HG03457 (cell line): ENCODE measurements at regions not wholly inside any gene's neighbourhood (a gene's known extent, or its start where the extent isn't known, plus 50 kb on each side); places are given as distances from the start of the nearest gene placed in this dataset.

Experiments used
- ATAC-seq: cut with Tn5 transposase; IDR thresholded peaks from one replicate; pipeline ENCODE4 v1.9.1; 2021; ENCODE audit warnings: moderate number of reproducible peaks; ENCODE audit not compliant: unreplicated experiment

DNA sequence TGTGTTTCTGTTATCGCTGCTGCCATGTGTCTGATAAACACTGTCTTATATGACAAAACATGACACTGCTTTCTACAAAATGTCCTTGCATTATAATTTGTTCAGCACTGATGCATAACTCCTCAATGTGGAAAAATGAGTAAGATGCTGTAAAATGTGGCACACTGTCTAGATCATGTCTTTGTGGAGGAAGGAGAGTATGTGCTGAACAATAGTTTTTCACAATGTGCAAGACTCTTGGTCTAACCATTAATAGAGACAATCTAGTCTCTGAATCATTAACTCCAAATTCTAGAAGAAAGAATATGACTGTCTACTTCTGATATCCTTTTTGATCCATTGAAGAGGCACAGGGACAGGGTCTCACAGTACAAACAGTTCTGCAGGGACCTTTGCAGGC is 127.9 kb upstream of the RARB start:
- ATAC-seq, result no peak

DNA sequence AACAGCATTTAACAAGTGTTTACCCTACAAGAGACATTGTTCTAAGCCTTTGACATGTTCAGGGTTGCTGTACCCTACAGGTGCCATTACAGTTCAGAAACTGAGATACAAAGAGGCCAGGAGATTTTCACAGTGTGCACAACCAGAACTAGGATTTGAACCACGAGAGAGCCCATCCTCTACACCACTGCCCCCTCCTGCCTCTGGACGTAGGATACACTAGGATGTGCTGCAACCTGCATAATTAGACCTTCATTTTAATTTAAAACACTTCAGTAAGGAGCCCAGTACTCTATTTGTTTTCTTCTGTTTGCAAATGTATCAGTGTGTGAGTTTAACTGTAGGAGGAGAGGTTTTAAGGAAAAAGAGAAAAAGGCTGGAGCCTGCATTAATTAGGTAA is 123.1 kb upstream of the RARB start:
- no peak for ATAC-seq

DNA sequence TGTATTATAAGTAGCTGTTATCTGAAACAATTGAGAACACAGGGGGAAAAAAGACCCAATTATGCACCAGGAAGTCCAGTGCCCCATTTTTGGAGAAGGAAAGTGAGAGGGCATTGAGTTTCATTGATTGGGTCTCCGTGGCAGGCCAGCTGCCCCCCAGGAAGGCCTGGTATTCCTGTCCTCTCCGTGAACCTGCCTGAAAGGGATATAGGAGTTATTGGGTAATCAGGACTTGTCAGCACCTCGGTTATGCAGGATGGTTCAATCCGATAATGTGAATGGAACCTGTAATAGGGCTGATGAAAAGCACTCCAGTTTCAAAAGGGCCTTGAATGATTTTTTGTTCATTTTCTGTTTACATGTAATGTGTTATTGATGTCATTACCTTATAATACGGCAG is 122.0 kb upstream of the RARB start:
- ATAC-seq, result no peak

DNA sequence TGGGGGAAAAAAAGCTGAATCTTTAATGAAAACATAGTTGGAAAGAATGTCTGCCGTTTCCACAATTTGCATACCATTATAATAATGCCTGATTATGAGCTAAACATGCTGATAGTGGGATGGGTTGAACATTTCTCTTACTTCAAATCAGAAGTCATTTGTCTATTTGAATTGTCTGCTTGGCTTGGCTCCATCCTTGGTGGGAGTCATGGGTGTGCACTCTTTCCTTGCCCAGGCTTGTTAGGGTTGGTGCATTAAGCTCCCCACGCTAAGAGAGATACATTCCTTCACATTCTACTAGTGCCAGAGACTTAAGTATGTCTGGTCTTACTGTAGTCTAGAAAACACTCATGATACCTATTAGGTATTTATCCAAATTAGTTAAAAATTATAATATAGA is 121.4 kb upstream of the RARB start:
- no peak for ATAC-seq

DNA sequence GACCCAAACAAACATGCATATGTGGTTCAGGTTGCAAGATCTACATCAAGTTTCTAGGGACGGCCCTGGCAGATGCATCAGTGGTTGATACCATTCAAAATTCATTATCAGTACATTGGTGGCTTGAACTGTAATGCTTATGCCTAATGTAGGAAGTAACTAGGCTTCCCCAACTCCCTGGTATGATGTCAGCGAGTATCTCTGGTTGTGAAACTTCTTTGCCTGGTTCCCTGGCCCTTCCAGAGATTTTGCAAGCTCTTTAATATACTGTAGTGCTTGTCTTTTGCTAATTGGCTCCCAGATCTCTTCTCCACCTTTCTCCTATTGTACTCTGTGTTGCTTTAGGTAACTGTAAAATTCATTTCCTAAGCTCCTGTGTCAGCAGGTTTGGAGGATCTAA is 114.8 kb upstream of the RARB start:
- ATAC-seq, result no peak

DNA sequence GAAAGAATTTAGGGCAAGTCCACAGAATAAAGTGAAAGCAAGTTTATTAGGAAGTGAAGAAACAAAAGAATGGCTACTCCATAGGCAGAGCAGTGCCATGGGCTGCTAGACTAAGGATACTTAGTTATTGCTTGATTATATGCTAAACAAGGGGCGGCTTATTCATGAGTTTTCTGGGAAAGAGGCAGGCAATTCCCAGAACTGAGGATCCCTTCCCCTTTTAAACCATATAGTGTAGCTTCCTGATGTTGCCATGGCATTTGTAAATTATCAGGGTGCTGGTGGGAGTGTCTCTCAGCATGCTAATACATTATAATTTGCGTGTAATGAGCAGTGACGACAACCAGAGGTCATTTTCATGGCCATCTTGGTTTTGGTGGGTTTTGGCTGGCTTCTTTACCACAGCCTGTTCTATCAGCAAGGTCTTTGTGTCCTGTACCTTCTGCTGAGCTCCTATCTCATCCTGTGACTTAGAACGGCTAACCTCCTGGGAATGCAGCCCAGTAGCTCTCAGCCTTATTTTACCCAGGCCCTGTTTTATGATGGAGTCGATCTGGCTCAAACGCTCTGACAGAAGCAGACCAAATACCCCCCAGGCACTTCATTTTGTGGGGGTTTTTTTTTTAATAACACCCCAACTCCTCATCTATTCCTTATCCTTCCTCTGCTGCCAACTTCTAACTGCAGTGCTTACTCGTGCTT is 103.0 kb upstream of the RARB start:
- ATAC-seq, result no peak

DNA sequence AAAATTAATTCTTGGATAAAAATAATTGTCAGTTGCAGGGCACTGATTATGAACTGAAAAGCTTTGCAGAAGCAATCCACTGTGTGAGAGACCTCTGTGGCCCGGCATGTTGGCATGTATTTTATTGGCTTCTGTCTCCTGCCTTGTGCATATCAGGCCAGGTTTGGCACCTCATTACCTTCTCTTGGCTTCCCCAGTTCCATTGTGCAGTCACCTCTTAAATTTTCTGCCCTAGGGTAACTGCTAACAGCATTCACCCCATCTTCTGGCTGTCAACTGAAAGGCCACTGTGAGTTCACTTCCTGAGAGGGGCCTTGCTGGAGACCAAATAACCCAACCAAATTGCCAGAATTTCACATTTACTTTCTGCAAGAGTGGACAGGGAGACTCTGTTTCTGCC is 92.7 kb upstream of the RARB start:
- ATAC-seq, result no peak

DNA sequence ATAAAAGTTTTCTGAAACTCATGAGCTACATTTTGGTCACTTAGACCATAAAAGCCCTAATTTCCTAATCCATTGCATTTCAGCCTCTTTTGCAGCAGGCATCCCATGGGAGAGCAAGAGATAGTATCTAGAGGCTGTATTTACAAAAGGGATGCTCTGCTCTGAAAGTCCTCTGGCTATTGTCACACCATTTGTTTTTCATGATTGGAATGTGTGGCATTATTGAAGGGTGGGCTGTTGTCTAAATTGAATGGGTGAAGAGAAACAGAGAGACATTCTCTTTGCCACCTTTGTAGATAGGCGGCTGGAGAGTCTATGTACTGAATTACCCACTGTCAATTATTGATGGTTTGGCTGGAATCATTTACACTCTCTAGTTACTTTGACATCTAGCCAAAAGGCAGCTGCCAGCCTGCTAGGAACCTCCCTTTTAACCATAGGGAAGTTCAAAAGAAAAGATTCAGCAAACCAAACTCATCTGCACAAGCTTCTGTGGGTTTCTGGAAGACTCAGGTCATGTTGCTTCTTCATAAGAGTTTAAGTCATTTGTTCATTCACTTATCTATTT is 89.8 kb upstream of the RARB start:
- no peak for ATAC-seq

DNA sequence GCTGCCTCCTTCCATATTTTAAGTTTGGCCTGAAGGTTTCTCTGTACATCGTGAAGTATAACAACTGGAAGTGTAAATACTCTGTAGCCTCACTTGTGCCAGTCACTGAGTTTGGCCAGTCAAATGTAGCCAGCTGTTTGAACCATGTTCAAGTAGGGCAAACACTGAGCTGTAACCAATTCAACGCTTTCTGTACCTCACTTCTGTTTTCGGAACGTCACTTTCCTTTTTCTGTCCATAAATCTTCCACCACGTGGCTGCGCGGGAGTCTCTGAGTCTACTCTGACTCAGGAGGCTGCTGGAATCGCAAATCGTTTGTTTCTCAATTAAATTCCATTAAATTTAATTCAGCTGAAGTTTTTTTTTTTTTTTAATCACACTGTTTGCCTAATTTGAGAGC is 88.8 kb upstream of the RARB start:
- ATAC-seq, result no peak

DNA sequence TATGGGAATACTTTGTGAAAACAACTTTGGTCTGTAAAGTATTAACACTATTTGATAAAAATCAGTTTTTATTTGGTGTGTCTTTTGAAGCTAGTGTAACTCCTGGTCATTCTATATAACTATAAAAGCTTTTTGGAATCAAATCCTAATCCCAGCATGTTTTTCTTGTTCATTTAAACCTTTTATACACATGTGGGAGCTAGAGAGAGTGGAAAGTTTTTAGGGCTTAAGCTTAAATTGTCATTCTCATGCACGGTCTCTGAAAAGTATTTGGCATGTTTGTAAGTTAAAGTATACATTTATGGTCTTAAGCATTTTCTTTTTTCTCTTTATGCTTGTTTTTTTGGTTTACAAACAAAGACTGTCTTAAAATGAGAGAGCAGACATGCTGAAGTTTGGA is 83.4 kb upstream of the RARB start:
- ATAC-seq, result no peak

DNA sequence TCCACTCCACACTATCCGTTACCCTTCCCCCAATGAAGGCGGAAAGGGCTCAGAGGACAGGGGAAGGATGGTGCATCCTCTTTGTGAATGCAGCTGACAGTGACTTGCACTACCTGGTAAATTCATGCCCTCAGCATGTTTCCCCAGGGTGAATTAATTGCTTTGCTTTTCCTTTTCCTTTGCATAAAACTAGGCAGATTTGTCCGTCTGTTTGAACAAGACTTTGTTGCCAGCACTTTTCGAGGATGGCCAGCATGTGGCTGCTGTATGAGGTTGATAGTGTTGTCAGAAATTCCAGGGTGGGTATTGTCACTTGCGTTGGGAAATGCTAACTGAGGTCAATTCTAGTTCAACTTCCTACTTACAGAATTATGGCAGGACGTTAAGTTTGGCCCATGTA is 79.0 kb upstream of the RARB start:
- no peak for ATAC-seq

DNA sequence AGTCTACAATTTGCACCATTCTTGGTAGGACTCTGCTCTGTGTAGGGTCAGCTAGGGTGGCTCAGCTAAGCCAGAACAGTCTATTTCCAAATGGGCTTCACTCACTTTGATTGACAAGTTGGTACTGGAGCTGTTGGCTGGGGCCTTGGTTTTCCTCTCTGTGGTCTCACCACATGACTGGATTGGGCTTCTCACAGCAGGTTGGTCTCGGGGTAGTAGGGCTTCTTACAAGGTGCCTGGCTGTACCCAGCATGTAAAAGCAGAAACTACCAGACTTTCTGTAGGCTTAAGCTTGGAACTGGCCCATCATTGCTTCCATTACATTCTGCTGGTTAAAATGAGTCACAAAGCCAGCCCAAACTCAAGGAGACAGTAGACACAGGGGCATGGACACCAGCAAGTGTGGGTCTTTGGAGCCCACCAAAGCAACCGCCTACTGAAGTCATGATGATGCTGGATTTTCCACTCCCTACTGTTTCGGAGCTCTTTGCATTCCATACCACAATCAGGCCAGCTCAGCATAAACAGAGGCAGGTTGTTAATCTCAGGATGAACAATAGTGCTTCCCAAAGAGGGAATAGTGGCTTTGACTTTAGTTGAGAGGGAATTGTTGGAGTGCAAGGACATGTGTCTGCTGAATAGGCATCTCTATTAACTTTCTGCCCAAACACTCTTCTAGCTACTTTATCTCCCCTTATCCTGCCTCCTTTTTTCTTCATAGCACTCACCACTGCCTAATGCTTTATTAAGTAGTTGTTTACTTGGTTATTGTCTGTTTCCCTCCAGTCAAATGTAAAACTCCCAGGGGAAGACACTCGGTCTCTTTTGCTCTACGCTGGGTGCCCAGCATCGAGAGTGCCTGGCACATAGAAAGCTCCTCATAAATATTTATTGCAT is 78.0 kb upstream of the RARB start:
- ATAC-seq, result no peak

DNA sequence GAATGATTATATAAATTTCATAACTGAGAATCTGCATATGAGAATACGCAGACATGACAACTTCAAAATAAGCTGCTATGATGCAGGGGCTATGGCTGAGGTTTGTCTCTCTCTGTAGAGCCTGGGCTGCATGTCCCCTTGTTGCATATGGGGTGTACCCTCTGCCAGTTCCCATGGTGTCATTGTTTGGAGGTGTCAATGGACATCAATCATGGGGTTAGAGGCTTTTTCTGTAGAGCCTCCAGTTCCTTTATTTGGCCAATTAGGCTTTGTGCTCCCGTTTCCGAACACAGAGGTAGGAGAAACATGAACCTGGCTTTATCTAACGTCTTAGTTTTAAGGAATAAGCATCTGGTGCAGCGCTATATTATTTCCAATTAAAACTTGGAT is 77.3 kb upstream of the RARB start:
- no peak for ATAC-seq

DNA sequence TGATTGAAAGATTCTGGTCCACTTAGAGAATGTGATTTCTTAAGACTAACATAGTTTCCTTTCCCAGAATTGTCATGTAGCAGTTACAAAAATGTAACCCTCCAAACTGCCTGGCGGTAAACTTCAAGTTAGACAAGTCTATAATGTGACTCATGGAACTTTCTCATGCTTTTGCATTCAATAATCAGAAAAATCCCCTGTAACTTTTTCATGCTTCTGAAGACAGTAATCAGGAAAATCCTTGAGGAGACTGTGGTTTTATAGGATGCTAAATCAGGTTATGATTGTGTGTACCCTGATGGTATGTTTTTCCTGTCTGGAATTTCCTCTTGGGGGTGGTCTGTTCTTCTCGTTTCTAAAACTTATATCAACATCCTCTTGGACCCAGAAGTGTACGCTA is 74.0 kb upstream of the RARB start:
- no peak for ATAC-seq

DNA sequence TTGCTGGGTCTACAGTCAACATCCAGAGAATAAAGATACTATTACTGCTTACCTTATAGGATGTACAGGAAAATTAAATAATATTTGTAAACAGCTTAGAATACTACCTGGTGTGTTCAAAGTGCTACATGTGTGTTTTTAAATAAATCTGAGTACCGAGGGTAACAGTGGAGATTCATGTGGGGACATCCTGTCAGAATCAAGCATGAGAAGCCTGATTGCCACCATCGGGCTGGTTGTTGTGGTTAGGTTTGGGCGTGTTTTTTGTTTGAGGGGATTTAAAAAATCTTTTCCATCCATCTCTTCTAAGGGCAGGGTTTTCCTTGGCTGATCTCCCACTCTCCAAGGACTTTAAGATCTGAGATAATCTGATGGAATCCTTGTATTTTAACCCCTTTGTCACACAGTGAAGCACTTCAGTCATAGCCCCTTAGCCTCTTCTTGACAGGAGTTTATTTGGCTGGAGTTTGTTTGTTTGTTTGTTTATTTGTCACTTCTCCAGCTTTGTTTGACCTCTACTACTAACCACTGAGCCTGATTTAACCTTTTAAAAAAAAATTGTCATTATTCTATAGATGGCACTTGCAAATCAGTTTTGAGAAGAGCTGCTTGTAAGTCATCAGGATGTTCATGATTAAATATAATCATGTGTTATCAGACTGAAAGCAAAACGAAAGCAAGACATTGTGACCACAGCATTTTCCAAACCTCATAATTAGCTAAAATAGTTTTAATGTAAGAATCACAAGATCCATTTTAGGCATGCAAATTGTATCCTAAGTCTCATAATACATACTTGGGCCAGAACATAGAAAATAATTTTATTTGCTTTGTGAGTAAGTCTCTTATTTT is 72.8 kb upstream of the RARB start:
- ATAC-seq, result no peak

DNA sequence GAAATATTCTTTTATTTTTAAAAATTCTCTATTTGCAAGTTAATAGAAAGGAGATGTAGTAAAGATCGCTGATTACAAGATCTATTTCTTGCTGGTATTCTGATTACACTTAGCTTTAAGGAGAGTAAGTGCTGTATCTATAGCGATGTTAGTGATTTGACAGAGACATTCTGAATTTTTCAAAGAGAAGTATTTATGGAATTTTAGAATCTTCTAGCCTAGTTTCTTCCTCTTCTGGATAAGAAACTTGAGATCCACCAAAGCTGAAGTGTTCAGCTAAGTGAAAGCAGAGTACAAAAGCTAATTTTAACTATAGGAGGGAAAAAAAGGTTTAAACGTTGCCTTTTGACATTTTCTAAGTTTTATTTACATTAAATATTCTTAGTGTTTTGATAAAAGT is 72.1 kb upstream of the RARB start:
- ATAC-seq, result no peak

DNA sequence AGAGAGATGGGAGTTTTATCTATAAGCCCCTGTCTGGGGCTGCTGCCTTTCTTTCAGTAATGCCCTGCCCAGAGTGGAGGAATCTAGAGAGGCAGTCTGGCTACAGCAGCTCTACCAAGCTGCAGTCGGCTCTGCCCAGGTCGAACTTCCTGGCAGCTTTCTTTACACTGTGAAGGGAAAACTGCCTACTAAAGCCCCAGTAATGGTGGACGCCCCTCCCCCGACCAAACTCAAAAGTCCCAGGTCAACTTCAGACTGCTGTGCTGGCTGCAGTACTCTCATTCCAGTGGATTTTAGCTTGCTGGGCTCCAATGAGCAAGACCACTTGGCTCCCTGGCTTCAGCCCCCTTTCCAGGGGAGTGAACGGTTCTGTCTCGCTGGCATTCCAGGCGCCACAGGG is 65.9 kb upstream of the RARB start:
- no peak for ATAC-seq

DNA sequence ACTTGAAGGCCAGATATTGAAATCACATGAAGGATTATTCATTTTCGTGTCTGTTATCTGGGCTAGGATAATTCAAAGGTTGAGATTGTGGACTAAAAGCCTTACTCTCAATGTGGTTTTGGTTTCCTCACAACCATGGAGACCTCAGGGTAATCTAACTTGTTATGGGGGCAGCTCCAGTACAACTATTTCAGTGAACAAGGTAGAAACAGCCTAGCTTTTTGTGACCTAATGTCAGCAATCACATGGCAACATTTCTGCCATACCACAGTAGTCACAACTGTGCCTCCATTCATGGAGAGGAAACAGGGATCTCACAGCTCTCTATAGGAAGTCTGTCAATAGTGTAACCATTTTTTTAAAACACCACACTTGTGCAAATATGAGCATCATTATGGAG is 62.4 kb upstream of the RARB start:
- no peak for ATAC-seq

DNA sequence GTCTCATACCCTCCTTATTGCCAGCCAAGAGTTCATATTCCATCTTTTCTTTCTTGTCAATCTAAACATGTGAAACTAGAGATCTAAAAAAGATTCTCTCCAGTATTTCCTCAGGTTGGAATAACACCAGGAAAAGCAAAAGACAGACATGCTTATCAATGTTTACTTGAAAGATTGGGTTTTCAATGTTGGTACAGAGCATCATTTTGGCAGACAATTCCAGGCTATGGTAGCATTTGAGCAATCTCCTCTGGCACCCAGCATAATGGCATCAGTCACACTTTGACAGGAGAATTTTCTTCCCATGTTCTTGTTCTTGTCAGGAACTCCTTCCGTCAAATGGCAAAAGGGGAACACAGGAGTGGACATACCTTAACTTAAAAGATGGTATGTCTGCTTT is 61.0 kb upstream of the RARB start:
- ATAC-seq, result no peak

DNA sequence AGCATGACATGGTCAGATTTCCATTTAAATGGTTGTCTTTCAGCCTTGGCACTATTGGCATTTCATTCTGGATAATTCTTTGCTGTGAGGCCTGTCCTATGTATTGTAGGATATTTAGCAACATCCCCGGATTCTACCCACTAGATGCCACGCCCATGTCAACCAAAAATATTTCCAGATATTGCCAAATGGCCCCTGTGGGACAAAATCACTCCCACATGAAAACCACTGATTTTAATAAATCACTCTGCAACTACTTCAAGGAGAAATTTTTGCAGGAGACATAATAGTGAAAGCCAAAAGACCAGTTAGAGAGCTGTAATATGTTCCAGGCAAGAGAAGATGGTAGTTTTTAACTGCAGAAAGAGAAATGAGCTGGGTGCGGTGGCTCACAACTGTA is 55.9 kb upstream of the RARB start:
- ATAC-seq, result no peak

DNA sequence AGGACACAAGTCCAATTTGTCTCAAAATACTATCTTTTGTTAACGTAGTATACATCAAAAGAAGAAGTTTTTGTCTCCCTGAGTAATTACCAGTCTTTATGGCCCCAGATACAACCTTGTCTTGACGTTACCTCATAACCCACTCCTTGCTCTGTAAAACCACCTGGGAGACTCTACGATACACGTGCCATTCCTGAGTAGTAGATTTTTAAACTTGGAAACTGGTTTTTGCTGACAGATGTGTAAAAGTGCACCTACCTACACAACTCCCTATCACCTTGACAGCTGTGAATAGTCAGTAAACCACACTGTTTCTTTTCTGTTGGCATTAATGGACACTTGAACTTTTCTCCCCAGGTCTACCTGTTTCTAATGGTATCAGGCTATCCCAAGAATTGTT is 51.7 kb upstream of the RARB start:
- no peak for ATAC-seq
